GM12874 (cell line): ENCODE measurements at regions not wholly inside any gene's neighbourhood (a gene's known extent, or its start where the extent isn't known, plus 50 kb on each side); places are given as distances from the start of the nearest gene placed in this dataset.

Experiments used
- CTCF ChIP-seq: IDR thresholded peaks from 2 replicates; pipeline ENCODE4 v1.5.1; 2011; ENCODE audit warnings: low read depth, mild to moderate bottlenecking, control low read depth, low read length, moderate library complexity; ENCODE audit not compliant: insufficient read depth

GRCh38 chr2:234570476-234570875 is 73.6 kb upstream of the ARL4C start:
- no peak for TF ChIP-seq CTCF

GRCh38 chr2:234569776-234570430 is 73.0 kb upstream of the ARL4C start:
- TF ChIP-seq CTCF = no peak

- TF ChIP-seq CTCF = no peak
Observed at GRCh38 chr2:234566622-234567021, 69.7 kb upstream of the ARL4C start.

GRCh38 chr2:234565842-234566619 is 69.2 kb upstream of the ARL4C start:
- no peak for TF ChIP-seq CTCF

GRCh38 chr2:234565201-234565600 is 68.3 kb upstream of the ARL4C start:
- no peak for TF ChIP-seq CTCF

GRCh38 chr2:234564699-234565098 is 67.8 kb upstream of the ARL4C start:
- TF ChIP-seq CTCF = no peak

- no peak for TF ChIP-seq CTCF
Observed at GRCh38 chr2:234559609-234560008, 62.7 kb upstream of the ARL4C start.
